ENCODE measurements at regions not wholly inside any gene's neighbourhood (a gene's known extent, or its start where the extent isn't known, plus 50 kb on each side); places are given as distances from the start of the nearest gene placed in this dataset.

DNA sequence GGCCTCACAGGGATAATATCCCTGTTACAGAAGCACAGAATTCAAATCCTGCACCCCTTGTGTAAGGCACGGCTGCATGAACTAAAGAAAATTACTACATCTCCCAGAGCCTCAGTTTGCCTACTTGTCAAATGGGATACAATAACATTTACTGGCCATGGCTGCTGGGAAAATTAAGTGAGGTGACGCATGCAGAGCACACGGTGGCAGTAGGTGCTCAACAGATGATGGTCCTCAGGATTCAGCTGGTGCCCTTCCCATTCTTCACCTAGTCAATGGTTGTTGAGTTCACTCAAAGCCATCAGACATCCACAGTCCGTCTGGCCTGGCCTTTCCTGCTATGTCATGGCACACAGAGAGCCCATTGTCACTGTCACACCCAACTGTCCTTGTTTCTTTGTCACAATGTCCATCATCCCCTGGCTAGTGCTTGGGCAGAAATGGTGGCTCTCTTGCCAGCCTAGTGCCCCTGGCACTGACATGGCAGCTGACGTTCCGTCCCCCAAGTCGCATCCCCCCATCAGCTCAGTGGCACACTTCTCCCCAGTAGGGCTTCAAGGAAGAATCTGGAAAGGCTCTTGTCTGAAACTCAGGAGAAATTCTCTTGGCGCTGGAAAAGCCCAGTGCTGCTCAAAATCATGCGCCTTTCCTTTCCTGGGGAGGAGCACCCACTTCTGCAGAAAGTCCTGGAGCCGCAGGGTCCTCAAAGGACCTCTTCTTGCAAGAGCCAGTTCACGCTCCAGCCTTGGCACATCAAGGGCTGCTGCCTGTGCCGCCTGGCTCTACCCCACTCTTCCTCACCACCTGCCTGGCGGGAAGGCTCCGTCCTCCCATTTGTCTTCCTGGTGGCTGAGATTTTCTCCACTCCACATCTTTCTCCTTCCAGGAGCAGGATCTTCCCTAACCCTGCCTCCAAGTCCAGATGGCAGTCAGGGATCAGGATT is 55.9 kb upstream of the SLC66A3 start:
- intact Hi-C loops (cut with DNase I): no loop called here
- Histone ChIP-seq H3K36me3 (no peaks in the 10 kb centered on the region), H3K27ac (no peak overlapping the region), H3K27me3 (peaks cover 0 to 24% (median 0%) of the 10 kb centered on the region in 4 donors), H3K4me1 (no peaks in the 10 kb centered on the region), H3K9me3 (no peaks in the 10 kb centered on the region), H3K4me3 (no peak overlapping the region)
- no peak for TF ChIP-seq POLR2A (IDR thresholded peaks at IDR 0.05)
- TF ChIP-seq, protein P1, sequence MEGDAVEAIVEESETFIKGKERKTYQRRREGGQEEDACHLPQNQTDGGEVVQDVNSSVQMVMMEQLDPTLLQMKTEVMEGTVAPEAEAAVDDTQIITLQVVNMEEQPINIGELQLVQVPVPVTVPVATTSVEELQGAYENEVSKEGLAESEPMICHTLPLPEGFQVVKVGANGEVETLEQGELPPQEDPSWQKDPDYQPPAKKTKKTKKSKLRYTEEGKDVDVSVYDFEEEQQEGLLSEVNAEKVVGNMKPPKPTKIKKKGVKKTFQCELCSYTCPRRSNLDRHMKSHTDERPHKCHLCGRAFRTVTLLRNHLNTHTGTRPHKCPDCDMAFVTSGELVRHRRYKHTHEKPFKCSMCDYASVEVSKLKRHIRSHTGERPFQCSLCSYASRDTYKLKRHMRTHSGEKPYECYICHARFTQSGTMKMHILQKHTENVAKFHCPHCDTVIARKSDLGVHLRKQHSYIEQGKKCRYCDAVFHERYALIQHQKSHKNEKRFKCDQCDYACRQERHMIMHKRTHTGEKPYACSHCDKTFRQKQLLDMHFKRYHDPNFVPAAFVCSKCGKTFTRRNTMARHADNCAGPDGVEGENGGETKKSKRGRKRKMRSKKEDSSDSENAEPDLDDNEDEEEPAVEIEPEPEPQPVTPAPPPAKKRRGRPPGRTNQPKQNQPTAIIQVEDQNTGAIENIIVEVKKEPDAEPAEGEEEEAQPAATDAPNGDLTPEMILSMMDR (IDR thresholded peaks at IDR 0.05): no peak
- no peak for DNase-seq
- WGBS, 2 donors: 88 to 91% methylated on average over 10 to 12 of the region's 14 CpGs

DNA sequence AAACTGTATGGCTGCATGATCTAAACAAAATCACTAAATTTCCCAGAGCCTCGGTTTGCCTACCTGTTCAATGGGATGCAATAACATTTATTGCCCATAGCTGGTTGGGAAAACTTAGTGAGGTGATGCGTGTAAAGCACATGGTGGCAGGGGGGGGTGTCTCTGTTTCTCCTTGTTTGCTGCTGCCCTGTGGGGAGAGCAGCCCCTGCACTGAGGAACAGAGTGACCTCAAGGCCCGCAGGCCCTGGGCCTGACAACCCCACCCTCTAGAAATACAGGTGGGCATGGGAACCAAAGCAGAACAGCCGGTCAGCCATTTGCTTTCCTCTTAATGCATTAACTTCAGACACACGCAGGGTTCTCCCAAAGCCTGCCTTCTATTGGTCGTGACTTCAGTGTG is 55.1 kb upstream of the SLC66A3 start:
- TF ChIP-seq, protein P1 (IDR thresholded peaks at IDR 0.05): no peak
- no peak for TF ChIP-seq POLR2A (IDR thresholded peaks at IDR 0.05)
- no peaks in the 10 kb centered on the region for H3K9me3 ChIP-seq
- 81 to 98% methylated on average over 3 to 5 of the region's 6 CpGs for WGBS, 2 donors
- no peaks in the 10 kb centered on the region for H3K36me3 ChIP-seq
- H3K27me3 ChIP-seq: peaks cover 0 to 28% (median 0%) of the 10 kb centered on the region in 4 donors
- intact Hi-C loops (cut with DNase I): no loop called here
- H3K4me3 ChIP-seq: no peak overlapping the region
- no peaks in the 10 kb centered on the region for H3K4me1 ChIP-seq
- H3K27ac ChIP-seq: no peak overlapping the region
- no peak for DNase-seq

DNA sequence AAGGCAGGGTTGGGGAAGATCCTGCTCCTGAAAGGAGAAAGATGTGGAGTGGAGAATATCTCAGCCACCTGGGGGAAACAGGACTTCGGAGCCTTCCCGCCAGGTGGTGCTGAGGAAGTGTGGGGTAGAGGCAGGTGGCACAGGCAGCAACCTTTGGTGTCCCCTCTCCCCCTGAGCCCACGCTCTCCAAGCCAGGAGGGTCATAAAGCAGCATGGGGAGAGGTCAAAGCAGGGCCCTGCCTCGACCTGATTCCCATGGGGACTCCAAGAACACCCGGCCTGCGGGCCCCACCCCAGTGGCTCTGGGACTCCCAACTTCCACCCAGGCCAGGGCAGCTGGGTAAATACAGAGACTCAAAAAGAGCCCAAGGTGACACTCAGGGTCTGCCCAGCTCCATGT is 54.3 kb upstream of the SLC66A3 start:
- Histone ChIP-seq H3K36me3 (no peaks in the 10 kb centered on the region), H3K27me3 (peaks cover 0 to 22% (median 0%) of the 10 kb centered on the region in 4 donors), H3K27ac (no peak overlapping the region), H3K4me3 (no peak overlapping the region), H3K4me1 (no peaks in the 10 kb centered on the region), H3K9me3 (no peaks in the 10 kb centered on the region)
- WGBS, 2 donors: 72 to 76% methylated on average over 3 of the region's 6 CpGs
- TF ChIP-seq, protein P1 (IDR thresholded peaks at IDR 0.05): no peak
- no peak for TF ChIP-seq POLR2A (IDR thresholded peaks at IDR 0.05)
- DNase-seq: no peak
- intact Hi-C loops (cut with DNase I): no loop called here

DNA sequence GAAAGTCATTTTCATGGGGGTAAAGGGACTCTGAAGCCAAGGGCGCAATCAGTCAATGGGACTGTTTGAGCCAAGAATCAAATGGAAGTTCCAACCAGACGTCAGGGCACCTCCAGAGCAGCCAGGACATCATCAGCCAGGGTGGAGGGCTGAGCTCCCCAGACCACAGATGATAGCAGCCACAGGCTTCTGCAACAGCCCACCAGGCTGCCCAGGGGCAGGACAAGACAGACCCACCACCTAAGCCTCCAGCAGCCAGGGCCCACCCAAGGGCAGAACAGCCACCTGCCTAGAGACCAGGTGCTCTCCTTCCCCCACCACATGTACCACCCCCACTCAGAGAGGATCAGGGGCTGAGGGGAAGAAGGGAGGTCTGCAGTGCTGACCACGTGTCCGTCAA is 53.8 kb upstream of the SLC66A3 start:
- peaks cover 0 to 22% (median 0%) of the 10 kb centered on the region in 4 donors for H3K27me3 ChIP-seq
- intact Hi-C loops (cut with DNase I): no loop called here
- WGBS, 2 donors: 94% methylated on average over 2 of the region's 4 CpGs; no CpG with 5 or more reads in 1 of the 2 donors
- DNase-seq: no peak
- H3K36me3 ChIP-seq: no peaks in the 10 kb centered on the region
- no peaks in the 10 kb centered on the region for H3K9me3 ChIP-seq
- H3K27ac ChIP-seq: no peak overlapping the region
- no peak overlapping the region for H3K4me3 ChIP-seq
- TF ChIP-seq, protein P1 (IDR thresholded peaks at IDR 0.05): no peak
- no peak for TF ChIP-seq POLR2A (IDR thresholded peaks at IDR 0.05)
- no peaks in the 10 kb centered on the region for H3K4me1 ChIP-seq

DNA sequence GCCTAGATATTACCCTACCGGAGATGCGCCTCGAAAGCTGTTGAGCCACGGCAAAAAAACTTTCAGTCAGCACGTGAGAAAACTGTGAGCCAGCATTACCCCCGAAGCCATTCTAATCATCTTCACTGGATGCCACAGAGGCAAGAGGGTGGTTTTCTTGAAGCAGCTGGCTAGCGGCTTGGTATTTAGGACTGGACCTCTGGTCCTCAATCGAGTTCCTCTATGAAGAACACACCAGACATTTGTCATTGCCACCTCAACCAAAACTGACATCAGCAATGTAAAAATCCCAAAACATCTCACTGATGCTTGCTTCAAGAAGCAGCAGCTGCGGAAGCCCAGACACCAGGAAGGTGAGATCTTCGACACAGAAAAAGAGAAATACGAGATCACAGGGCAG is 52.8 kb upstream of the SLC66A3 start:
- WGBS, 2 donors: 78 to 84% methylated on average over 10 to 11 of the region's 11 CpGs
- intact Hi-C loops (cut with DNase I): no loop called here
- DNase-seq: no peak
- Histone ChIP-seq H3K27ac (no peak overlapping the region), H3K27me3 (peaks cover 0 to 19% (median 0%) of the 10 kb centered on the region in 4 donors), H3K36me3 (no peaks in the 10 kb centered on the region), H3K4me1 (no peaks in the 10 kb centered on the region), H3K4me3 (no peak overlapping the region), H3K9me3 (no peaks in the 10 kb centered on the region)
- no peak for TF ChIP-seq POLR2A (IDR thresholded peaks at IDR 0.05)
- TF ChIP-seq, protein P1 (IDR thresholded peaks at IDR 0.05): no peak
